Natural killer cell (primary cell): ENCODE measurements at regions not wholly inside any gene's neighbourhood (a gene's known extent, or its start where the extent isn't known, plus 50 kb on each side); places are given as distances from the start of the nearest gene placed in this dataset.

Source experiments
- ATAC-seq, 3 donors: fragments of 150-1000 bp in 2 of 3; fragments of 200-7000 bp in 1 of 3; cut with Tn5 transposase; 1 replicate in 1 of 3; 2 replicates in 2 of 3; pipeline ENCODE4 v1.10.0; 2021; ENCODE audit warnings: mild to moderate bottlenecking in 2 of 3, moderate library complexity in 2 of 3
- DNase-seq, 2 donors: peaks; one replicate each; pipeline versions ENCODE4 v3.0.0 to v3.0.0-alpha.2; 2013 to 2021; ENCODE audit warnings: mixed read lengths in 1 of 2
- H3K27ac ChIP-seq: one replicate; pipeline ENCODE4 v1.5.1; 2013; ENCODE audit warnings: mild to moderate bottlenecking, low read length
- H3K27me3 ChIP-seq: one replicate; pipeline ENCODE4 v1.6.1; 2013; ENCODE audit warnings: low read length; ENCODE audit not compliant: control insufficient read depth, insufficient read depth
- H3K36me3 ChIP-seq: one replicate; pipeline ENCODE4 v1.6.1; 2013; ENCODE audit warnings: low read length; ENCODE audit not compliant: control insufficient read depth, insufficient read depth
- H3K4me1 ChIP-seq: one replicate; pipeline ENCODE4 v1.6.1; 2013; ENCODE audit warnings: low read length; ENCODE audit not compliant: control insufficient read depth, insufficient read depth
- H3K4me3 ChIP-seq: one replicate; pipeline ENCODE4 v1.5.1; 2013; ENCODE audit warnings: low read length
- H3K9me3 ChIP-seq: one replicate; pipeline ENCODE4 v1.6.1; 2013; ENCODE audit warnings: low read length; ENCODE audit not compliant: control insufficient read depth, insufficient read depth
- H3K27ac Mint-ChIP-seq, 2 donors: one replicate each; pipeline ENCODE4 v1.8.0; 2022; ENCODE audit warnings: mild to moderate bottlenecking in 2 of 2, mixed read lengths in 2 of 2, moderate library complexity in 1 of 2
- H3K27me3 Mint-ChIP-seq, 2 donors: one replicate each; pipeline ENCODE4 v1.8.0; 2022; ENCODE audit warnings: low read depth in 2 of 2, mixed read lengths in 2 of 2
- H3K36me3 Mint-ChIP-seq: one replicate; pipeline ENCODE4 v1.8.0; 2022; ENCODE audit warnings: mixed read lengths
- H3K4me1 Mint-ChIP-seq, 2 donors: one replicate each; pipeline ENCODE4 v1.8.0; 2022; ENCODE audit warnings: mixed read lengths in 2 of 2
- H3K4me3 Mint-ChIP-seq: one replicate; pipeline ENCODE4 v1.8.0; 2022; ENCODE audit warnings: mild to moderate bottlenecking, moderate library complexity, mixed read lengths
- H3K9me3 Mint-ChIP-seq, 2 donors: one replicate each; pipeline ENCODE4 v1.8.0; 2022; ENCODE audit warnings: mixed read lengths in 2 of 2
- CTCF ChIP-seq: fragments of 200-600 bp; IDR thresholded peaks from one replicate; pipeline ENCODE4 v1.8.0; 2022; ENCODE audit warnings: antibody characterized with exemption
- WGBS: methylation state at CpG from one replicate; pipeline ENCODE4 v1.1.7; 2013; ENCODE audit warnings: missing lambda C conversion rate; ENCODE audit not compliant: insufficient coverage; 5-methylcytosine and 5-hydroxymethylcytosine counted together
- intact Hi-C: fragments of 100-400 bp; cut with micrococcal nuclease; formaldehyde crosslinking; loops from one replicate; pipeline ENCODE4 v1.14.2; 2022

- 86% methylated on average over 5 of the region's 5 CpGs for WGBS
- H3K9me3 Mint-ChIP-seq: no peaks in the 10 kb centered on the region
- no peaks in the 10 kb centered on the region for H3K36me3 ChIP-seq
- ATAC-seq: no peak
- no peaks in the 10 kb centered on the region for H3K9me3 ChIP-seq
- no peak for TF ChIP-seq CTCF
- no peak overlapping the region for H3K4me3 ChIP-seq
- no peak overlapping the region for H3K27ac ChIP-seq
- H3K4me3 Mint-ChIP-seq: no peak overlapping the region
- no peaks in the 10 kb centered on the region for H3K36me3 Mint-ChIP-seq
- no peaks in the 10 kb centered on the region for H3K27me3 ChIP-seq
- H3K27me3 Mint-ChIP-seq: peaks cover 0 to 6% of the 10 kb centered on the region in 2 donors
- no peaks in the 10 kb centered on the region for H3K4me1 ChIP-seq
- no peaks in the 10 kb centered on the region for H3K4me1 Mint-ChIP-seq
- intact Hi-C loops: no loop called here
- no peak for DNase-seq
- H3K27ac Mint-ChIP-seq: no peak overlapping the region
Measured at GRCh38 chr16:17866996-17867395, 396.2 kb upstream of the XYLT1 start.

DNA sequence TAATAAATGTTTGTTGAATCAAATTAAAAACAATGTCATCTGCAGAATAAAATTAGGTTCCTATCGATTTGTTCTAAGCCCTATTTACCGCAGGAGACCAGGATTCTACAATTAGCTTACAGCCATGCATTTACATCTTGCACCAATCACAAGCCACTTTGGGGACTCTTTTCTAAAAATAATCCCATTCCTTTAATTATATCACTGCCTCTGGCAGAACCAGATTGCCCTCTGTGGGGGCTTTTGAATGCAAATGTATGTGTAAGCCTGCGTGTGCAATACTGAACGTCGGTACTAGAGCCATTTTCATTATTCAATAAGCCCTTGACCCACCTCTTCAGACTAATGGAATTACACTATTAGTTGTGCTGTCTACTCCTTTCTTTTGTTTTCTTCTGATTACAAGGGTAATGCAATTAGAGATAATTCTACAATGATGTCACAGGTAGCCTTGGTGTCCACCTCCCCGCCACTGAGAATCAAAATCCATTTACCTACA lies 391.3 kb upstream of the XYLT1 start:
- Histone ChIP-seq H3K4me1 (no peaks in the 10 kb centered on the region), H3K27ac (no peak overlapping the region), H3K4me3 (no peak overlapping the region), H3K9me3 (no peaks in the 10 kb centered on the region), H3K36me3 (no peaks in the 10 kb centered on the region), H3K27me3 (no peaks in the 10 kb centered on the region)
- Mint-ChIP-seq H3K4me1 (no peaks in the 10 kb centered on the region), H3K9me3 (peaks cover 0 to 1% of the 10 kb centered on the region in 2 donors), H3K36me3 (no peaks in the 10 kb centered on the region), H3K27ac (no peak overlapping the region), H3K4me3 (no peak overlapping the region), H3K27me3 (peaks cover 7 to 11% of the 10 kb centered on the region in 2 donors)
- intact Hi-C loops: no loop called here
- DNase-seq (no peak), ATAC-seq (no peak)
- no peak for TF ChIP-seq CTCF
- WGBS: 98% methylated on average over 6 of the region's 6 CpGs

GRCh38 chr16:17858061-17858460 lies 387.3 kb upstream of the XYLT1 start:
- Histone ChIP-seq H3K36me3 (no peaks in the 10 kb centered on the region), H3K9me3 (peaks cover 2% of the 10 kb centered on the region), H3K4me3 (no peak overlapping the region), H3K4me1 (no peaks in the 10 kb centered on the region), H3K27me3 (no peaks in the 10 kb centered on the region), H3K27ac (no peak overlapping the region)
- WGBS: 69% methylated on average over 10 of the region's 10 CpGs
- Mint-ChIP-seq H3K27ac (no peak overlapping the region), H3K9me3 (peaks cover 2 to 6% of the 10 kb centered on the region in 2 donors), H3K36me3 (no peaks in the 10 kb centered on the region), H3K4me1 (no peaks in the 10 kb centered on the region), H3K27me3 (peaks cover 3 to 14% of the 10 kb centered on the region in 2 donors), H3K4me3 (no peak overlapping the region)
- no peak for TF ChIP-seq CTCF
- ATAC-seq: no peak
- no peak for DNase-seq
- intact Hi-C loops: no loop called here

DNA sequence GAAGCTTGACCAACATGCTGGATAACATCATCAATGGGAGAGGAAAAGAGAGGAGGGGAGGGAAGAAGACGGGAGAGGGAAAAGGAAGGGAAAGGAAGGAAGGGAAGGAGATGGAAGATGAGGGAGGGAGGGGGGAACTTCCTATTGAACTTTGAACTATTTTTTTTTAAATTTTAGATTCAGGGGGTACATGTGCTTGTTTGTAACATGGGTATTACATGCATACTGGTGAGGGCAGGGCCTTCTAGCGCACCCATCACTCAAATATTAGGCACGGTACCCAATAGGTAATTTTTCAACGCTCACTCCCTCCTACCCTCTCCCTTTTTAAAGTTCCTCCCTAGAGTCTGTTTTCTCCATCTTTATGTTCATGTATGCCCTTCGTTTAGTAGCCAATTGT lies 383.2 kb upstream of the XYLT1 start:
- Mint-ChIP-seq H3K4me1 (no peaks in the 10 kb centered on the region), H3K27ac (no peak overlapping the region), H3K4me3 (no peak overlapping the region), H3K27me3 (peaks cover 3 to 18% of the 10 kb centered on the region in 2 donors), H3K36me3 (no peaks in the 10 kb centered on the region), H3K9me3 (peaks cover 2 to 6% of the 10 kb centered on the region in 2 donors)
- DNase-seq: no peak
- no peaks in the 10 kb centered on the region for H3K36me3 ChIP-seq
- no peaks in the 10 kb centered on the region for H3K4me1 ChIP-seq
- H3K9me3 ChIP-seq: peaks cover 2% of the 10 kb centered on the region
- no peaks in the 10 kb centered on the region for H3K27me3 ChIP-seq
- no peak for TF ChIP-seq CTCF
- 86% methylated on average over 5 of the region's 5 CpGs for WGBS
- no peak overlapping the region for H3K27ac ChIP-seq
- no peak overlapping the region for H3K4me3 ChIP-seq
- intact Hi-C loops: no loop called here
- no peak for ATAC-seq
